ENCODE measurements at regions not wholly inside any gene's neighbourhood (a gene's known extent, or its start where the extent isn't known, plus 50 kb on each side); places are given as distances from the start of the nearest gene placed in this dataset.

- FAIRE-seq, result no peak
- no peak overlapping the region for H3K27ac ChIP-seq (ENCODE audit: control insufficient read depth, insufficient read depth, low read length)
- dilution Hi-C loops (cut with MboI; ENCODE audit: extremely low pct_ligation_motif_present, low sequenced_read_pairs), result no loop called here
Measured at GRCh38 chr14:48974994-48975393, 611.2 kb downstream of the RPS29 start.

DNA sequence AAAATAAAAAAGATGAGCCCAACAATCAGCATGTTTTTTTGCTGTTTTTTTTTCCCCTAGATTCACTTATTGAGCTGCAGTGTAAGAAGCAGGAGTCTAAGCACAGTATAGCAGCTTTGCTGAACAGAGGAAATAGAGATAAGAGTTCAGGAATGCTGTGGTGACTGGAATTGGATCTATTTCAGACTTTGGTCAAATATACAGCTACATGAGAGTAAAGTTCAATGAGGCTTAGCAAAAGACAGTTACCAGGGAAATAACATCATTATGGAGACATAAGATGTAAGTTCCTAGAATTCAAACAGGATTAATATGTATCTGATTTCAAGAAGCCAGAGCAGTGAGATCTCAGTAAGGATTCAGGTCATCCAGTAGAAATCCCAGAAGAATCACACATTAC, 613.0 kb downstream of the RPS29 start:
- Histone ChIP-seq H3K27me3 (ENCODE audit: control insufficient read depth, extremely low read depth, insufficient read depth, low read length) (no peaks in the 10 kb centered on the region), H3K27ac (ENCODE audit: control insufficient read depth, insufficient read depth, low read length) (no peak overlapping the region), H3K4me1 (ENCODE audit: control insufficient read depth, extremely low read depth, insufficient read depth, low read length) (no peaks in the 10 kb centered on the region), H3K9me3 (ENCODE audit: control insufficient read depth, low read depth, low read length) (no peaks in the 10 kb centered on the region), H2AFZ (ENCODE audit: control insufficient read depth, low read length) (no peak overlapping the region), H3K9me1 (ENCODE audit: control insufficient read depth, extremely low read depth, insufficient read depth, low read length) (no peaks in the 10 kb centered on the region), H3K36me3 (ENCODE audit: control insufficient read depth in 2 of 2, extremely low read depth in 1 of 2, insufficient read depth in 2 of 2, low read length in 2 of 2) (no peaks in the 10 kb centered on the region), H3K4me3 (ENCODE audit: control insufficient read depth in 2 of 3, extremely low read depth in 1 of 3, insufficient read depth in 2 of 3, low read depth in 1 of 3, low read length in 3 of 3) (no peak overlapping the region), H3K4me2 (ENCODE audit: control insufficient read depth, extremely low read depth, insufficient read depth, low read depth, low read length) (no peak overlapping the region), H3K79me2 (ENCODE audit: control insufficient read depth, insufficient read depth, low read length) (no peaks in the 10 kb centered on the region), H4K20me1 (ENCODE audit: control insufficient read depth, extremely low read depth, insufficient read depth, low read length) (no peaks in the 10 kb centered on the region), H3K9ac (ENCODE audit: control insufficient read depth, extremely low read depth, insufficient read depth, low read length) (no peak overlapping the region)
- no peak for FAIRE-seq
- dilution Hi-C loops (cut with MboI; ENCODE audit: extremely low pct_ligation_motif_present, low sequenced_read_pairs), result no loop called here
- TF ChIP-seq EZH2 (IDR thresholded peaks at IDR 0.05; ENCODE audit: low read length), result no peak
- TF ChIP-seq, protein P1, sequence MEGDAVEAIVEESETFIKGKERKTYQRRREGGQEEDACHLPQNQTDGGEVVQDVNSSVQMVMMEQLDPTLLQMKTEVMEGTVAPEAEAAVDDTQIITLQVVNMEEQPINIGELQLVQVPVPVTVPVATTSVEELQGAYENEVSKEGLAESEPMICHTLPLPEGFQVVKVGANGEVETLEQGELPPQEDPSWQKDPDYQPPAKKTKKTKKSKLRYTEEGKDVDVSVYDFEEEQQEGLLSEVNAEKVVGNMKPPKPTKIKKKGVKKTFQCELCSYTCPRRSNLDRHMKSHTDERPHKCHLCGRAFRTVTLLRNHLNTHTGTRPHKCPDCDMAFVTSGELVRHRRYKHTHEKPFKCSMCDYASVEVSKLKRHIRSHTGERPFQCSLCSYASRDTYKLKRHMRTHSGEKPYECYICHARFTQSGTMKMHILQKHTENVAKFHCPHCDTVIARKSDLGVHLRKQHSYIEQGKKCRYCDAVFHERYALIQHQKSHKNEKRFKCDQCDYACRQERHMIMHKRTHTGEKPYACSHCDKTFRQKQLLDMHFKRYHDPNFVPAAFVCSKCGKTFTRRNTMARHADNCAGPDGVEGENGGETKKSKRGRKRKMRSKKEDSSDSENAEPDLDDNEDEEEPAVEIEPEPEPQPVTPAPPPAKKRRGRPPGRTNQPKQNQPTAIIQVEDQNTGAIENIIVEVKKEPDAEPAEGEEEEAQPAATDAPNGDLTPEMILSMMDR (optimal IDR thresholded peaks at IDR 0.05 in 1 of 3, IDR thresholded peaks at IDR 0.05 in 1 of 3, conservative IDR thresholded peaks at IDR 0.05 in 1 of 3; ENCODE audit: extremely low read depth in 1 of 3, insufficient read depth in 2 of 3, low read length in 3 of 3), result no peak
- DNase-seq (ENCODE audit: low read depth, low spot score), result no peak

More at GRCh38 chr14:48974994-48975393, 611.2 kb downstream of the RPS29 start:
- no peaks in the 10 kb centered on the region for H3K4me1 ChIP-seq (ENCODE audit: control insufficient read depth, extremely low read depth, insufficient read depth, low read length)
- no peak overlapping the region for H3K4me2 ChIP-seq (ENCODE audit: control insufficient read depth, extremely low read depth, insufficient read depth, low read depth, low read length)
- H3K4me3 ChIP-seq (ENCODE audit: control insufficient read depth in 2 of 3, extremely low read depth in 1 of 3, insufficient read depth in 2 of 3, low read depth in 1 of 3, low read length in 3 of 3), result no peak overlapping the region
- TF ChIP-seq, protein P1 (optimal IDR thresholded peaks at IDR 0.05 in 1 of 3, IDR thresholded peaks at IDR 0.05 in 1 of 3, conservative IDR thresholded peaks at IDR 0.05 in 1 of 3; ENCODE audit: extremely low read depth in 1 of 3, insufficient read depth in 2 of 3, low read length in 3 of 3), result no peak
- TF ChIP-seq EZH2 (IDR thresholded peaks at IDR 0.05; ENCODE audit: low read length), result no peak
- H3K79me2 ChIP-seq (ENCODE audit: control insufficient read depth, insufficient read depth, low read length), result no peaks in the 10 kb centered on the region
- no peaks in the 10 kb centered on the region for H3K9me1 ChIP-seq (ENCODE audit: control insufficient read depth, extremely low read depth, insufficient read depth, low read length)
- no peaks in the 10 kb centered on the region for H3K27me3 ChIP-seq (ENCODE audit: control insufficient read depth, extremely low read depth, insufficient read depth, low read length)
- H4K20me1 ChIP-seq (ENCODE audit: control insufficient read depth, extremely low read depth, insufficient read depth, low read length), result no peaks in the 10 kb centered on the region
- no peaks in the 10 kb centered on the region for H3K36me3 ChIP-seq (ENCODE audit: control insufficient read depth in 2 of 2, extremely low read depth in 1 of 2, insufficient read depth in 2 of 2, low read length in 2 of 2)
- H2AFZ ChIP-seq (ENCODE audit: control insufficient read depth, low read length), result no peak overlapping the region
- no peak overlapping the region for H3K9ac ChIP-seq (ENCODE audit: control insufficient read depth, extremely low read depth, insufficient read depth, low read length)
- DNase-seq (ENCODE audit: low read depth, low spot score), result no peak
- H3K9me3 ChIP-seq (ENCODE audit: control insufficient read depth, low read depth, low read length), result no peaks in the 10 kb centered on the region
